GM20000 (cell line): ENCODE measurements at regions not wholly inside any gene's neighbourhood (a gene's known extent, or its start where the extent isn't known, plus 50 kb on each side); places are given as distances from the start of the nearest gene placed in this dataset.
A peak's percentile ranks its signal among the peaks of the same experiment; 100 is the strongest.

Experiments used
- DNase-seq: peaks from one replicate; pipeline ENCODE4 v3.0.0; 2012; ENCODE audit warnings: low spot score
- TF ChIP-seq, protein P1 (sequence below): IDR thresholded peaks from 2 replicates; pipeline ENCODE4 v1.5.1; 2012; ENCODE audit warnings: mild to moderate bottlenecking, control low read depth; ENCODE audit errors: extremely low read depth, missing control alignments

DNA sequence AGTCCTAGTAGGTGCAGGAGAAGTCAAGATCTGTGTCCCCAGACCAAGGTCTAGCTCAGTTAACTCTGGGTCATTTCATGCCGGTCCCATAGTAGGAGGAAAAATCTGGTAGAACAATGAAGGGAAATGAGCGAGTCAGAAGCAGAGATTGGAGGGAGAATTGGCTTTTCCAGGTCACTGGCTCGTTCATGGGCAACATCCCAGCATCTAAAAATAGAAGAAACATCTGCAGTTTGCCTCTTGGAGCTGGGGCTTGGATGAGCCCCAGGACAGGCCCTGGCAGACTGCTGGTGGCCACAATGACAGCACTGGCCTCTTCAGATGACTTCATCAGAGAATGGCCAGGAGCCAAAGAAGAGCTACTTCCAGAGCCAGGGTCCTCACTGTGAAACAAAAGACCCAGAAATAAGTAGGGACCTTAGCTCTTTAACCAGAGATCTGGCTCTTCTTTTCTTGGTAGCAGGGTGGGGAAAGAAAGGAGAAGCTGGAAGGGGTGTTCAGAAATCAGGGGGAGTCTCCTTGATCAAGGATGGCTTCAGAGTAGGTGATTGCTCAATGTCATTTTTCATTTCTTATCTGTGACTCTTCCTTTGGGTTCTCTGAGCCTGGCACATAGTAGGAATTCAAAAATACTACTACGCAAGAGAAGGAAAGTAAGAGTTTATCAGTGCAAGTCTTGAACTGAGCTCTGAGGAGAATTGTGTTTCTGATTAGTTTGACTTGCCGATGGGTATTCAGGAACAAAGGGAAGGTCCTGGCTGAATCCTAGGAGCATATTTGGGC lies 102.6 kb downstream of the TMPRSS5 start:
- DNase-seq = no peak
- TF ChIP-seq, protein P1, sequence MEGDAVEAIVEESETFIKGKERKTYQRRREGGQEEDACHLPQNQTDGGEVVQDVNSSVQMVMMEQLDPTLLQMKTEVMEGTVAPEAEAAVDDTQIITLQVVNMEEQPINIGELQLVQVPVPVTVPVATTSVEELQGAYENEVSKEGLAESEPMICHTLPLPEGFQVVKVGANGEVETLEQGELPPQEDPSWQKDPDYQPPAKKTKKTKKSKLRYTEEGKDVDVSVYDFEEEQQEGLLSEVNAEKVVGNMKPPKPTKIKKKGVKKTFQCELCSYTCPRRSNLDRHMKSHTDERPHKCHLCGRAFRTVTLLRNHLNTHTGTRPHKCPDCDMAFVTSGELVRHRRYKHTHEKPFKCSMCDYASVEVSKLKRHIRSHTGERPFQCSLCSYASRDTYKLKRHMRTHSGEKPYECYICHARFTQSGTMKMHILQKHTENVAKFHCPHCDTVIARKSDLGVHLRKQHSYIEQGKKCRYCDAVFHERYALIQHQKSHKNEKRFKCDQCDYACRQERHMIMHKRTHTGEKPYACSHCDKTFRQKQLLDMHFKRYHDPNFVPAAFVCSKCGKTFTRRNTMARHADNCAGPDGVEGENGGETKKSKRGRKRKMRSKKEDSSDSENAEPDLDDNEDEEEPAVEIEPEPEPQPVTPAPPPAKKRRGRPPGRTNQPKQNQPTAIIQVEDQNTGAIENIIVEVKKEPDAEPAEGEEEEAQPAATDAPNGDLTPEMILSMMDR = no peak

DNA sequence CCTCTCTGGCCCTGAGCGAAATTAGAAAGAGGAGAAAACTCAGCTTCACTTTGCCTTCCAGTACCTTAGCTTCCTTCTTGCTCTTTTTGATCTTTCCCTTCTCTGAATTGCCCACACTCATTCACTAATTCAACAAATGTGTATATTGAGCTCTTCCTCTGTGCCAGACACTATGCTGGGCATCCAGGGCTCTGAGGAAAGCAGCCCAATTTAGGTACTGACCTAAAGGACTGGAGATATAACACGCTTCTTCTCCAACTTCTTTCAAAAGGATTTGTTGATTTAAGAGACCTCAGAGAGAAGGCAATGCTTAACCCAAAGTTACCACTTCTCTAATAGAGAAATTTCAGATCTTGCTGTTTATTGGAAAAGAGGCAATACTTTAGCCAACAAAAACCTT lies 103.6 kb downstream of the TMPRSS5 start:
- TF ChIP-seq, protein P1 = no peak
- DNase-seq = no peak

DNA sequence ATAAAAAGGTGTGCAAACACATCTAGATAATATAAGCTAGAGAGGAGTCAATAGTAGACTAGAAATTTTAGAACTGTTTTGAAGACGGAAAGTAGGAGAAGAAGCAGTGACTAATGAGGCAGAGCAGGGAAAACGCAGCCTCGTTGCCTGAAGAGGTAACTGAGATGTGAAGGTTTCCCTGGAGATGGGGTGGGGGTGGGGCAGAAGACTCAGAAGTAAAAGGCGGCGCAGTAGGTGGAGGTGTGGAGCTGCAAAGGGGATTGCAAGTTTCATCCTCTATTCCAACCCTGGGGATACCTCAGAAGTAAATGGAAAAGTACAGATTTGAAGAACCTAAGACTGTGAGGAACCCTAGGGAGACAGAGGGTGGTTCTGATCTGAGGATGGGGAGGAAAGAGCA lies 109.5 kb downstream of the TMPRSS5 start:
- DNase-seq = no peak
- TF ChIP-seq, protein P1 = no peak

DNA sequence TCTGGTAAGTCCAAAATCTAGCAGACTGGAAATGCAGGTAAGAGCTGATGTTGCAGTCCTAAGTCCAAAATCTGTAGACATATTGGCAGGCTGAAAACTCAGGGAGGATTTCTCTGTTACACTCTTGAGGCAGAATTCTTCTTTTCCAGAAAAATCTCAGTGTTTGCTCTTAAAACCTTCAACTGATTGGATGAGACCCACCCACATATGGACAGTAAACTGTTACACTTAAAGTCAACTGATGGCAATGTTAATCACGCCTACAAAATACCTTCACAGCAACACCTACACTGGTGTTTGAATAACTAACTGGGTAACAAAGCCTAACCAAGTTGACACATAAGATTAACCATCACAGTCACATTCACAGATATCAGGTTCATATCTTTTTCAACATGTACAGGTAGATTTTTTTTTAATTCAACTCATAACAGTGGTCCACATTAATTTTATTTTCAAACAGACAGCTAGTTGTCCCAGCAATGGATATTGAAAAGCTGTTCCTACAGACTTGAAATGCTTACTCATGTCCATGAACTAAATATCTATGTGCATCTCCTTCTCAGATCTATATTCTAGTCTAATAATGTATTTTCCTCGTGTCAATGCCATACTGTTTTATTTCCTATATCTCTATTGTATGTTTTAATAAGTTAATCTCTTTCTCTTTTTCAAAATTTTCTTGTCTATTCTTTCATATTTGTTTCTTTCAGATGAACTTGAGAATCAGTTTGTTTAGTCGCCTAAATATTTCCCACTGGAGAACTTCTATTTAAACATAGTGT lies 110.1 kb downstream of the TMPRSS5 start:
- TF ChIP-seq, protein P1 = no peak
- DNase-seq = no peak

DNA sequence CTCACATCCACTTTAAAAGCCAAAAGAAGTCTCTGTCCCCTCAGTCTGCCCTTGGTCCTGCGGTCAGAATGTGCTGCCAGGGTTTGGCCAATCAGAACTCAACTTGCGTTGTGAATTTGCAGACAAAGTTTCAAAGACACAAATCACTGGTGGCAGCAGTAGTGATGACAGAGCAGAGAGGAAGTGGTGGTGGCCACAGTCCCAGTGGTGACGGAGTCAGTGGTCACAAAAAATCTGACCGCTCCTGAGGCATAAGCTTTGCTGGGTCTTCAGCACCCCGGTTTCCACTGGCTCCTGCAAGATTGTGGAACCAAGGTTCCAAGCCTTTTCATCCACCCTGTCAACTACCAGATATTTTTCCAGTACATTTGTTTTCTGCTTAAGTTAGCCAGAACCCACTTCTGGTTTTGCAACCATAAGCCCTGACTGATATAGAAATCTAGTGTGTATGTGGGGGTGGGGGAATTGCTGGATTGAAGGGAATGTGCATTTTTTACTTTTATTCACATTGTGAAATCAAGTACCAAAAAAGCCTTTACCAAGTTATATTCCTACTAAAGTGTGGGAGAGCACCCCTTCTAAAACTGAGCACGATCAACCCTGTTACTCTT lies 112.3 kb downstream of the TMPRSS5 start:
- peak; percentile 41 for DNase-seq

DNA sequence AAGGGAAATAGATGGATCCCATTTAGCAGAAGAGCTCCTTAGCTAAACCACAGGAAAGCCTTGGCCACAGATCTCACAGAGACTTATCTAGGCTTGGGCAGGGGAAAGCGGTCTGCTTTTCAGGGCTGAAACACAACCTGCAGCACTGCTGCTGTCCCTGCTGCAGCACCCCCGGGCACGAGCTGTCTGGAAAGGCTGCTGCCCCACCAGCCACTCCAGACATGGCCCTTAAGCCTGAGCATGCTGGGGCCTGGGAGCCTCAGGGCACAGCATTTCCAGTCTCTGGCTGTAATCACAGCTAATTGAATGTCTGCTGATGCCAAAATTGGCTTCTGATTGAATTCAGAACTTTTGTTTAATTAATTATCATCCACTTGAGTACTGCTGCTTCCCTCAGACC lies 115.0 kb downstream of the TMPRSS5 start:
- TF ChIP-seq, protein P1 = no peak
- DNase-seq = no peak

More for the DNA sequence above, 112.3 kb downstream of the TMPRSS5 start:
- TF ChIP-seq, protein P1 = no peak

DNA sequence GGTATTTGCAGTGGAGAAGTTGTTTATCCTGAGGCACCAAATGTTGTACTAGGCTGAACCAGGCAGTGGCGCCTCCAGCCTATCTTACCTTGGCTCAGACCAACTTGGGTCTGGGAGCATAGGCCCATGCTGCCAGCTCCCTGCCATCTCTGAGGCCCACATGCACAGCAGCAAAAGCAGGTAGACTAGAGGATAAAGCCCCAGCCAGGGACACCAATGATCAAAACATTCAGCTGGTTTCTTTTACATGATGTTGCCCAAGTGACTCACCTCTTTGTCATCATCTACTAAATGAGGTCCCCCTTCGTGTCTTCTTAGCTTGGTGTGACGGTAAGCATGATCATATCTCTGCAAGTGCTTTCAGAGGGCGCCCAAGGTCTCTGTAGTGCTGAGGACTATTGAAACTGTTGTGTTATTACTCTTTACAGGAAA lies 112.1 kb upstream of the DRD2 start:
- peak; percentile 21 for DNase-seq
- TF ChIP-seq, protein P1 = no peak
